Cardiac fibroblast (primary cell): ENCODE measurements at regions not wholly inside any gene's neighbourhood (a gene's known extent, or its start where the extent isn't known, plus 50 kb on each side); places are given as distances from the start of the nearest gene placed in this dataset.

Source experiments
- DNase-seq, 2 donors: peaks; one replicate each; pipeline versions ENCODE4 v3.0.0 to v3.0.0-alpha.2; 2010; ENCODE audit warnings: low read depth in 2 of 2
- H3K4me3 ChIP-seq, 2 donors: replicated peaks in 1 of 2; 1 replicate in 1 of 2; 2 replicates in 1 of 2; pipeline ENCODE4 v1.5.1; 2011; ENCODE audit warnings: low read depth in 2 of 2, low read length in 2 of 2, mild to moderate bottlenecking in 2 of 2, moderate library complexity in 1 of 2
- CTCF ChIP-seq: IDR thresholded peaks from one replicate; pipeline ENCODE4 v1.5.1; 2011; ENCODE audit warnings: low read depth, mild to moderate bottlenecking, low read length, inconsistent platforms

GRCh38 chr13:85497652-85498051, 301.6 kb downstream of the SLITRK6 start:
- H3K4me3 ChIP-seq, result no peak overlapping the region
- no peak for TF ChIP-seq CTCF
- peak; percentile 53 to 95 for DNase-seq

- TF ChIP-seq CTCF, result no peak
- no peak overlapping the region for H3K4me3 ChIP-seq
- no peak for DNase-seq
Measured at GRCh38 chr13:85492283-85492682, 306.9 kb downstream of the SLITRK6 start.

GRCh38 chr13:85486663-85487062, 312.6 kb downstream of the SLITRK6 start:
- no peak for DNase-seq
- no peak for TF ChIP-seq CTCF
- H3K4me3 ChIP-seq, result no peak overlapping the region

- TF ChIP-seq CTCF, result no peak
- H3K4me3 ChIP-seq, result no peak overlapping the region
- no peak for DNase-seq
Measured at GRCh38 chr13:85473144-85473543, 326.1 kb downstream of the SLITRK6 start.

- no peak for DNase-seq
- no peak overlapping the region for H3K4me3 ChIP-seq
- no peak for TF ChIP-seq CTCF
Measured at GRCh38 chr13:85469320-85469719, 329.9 kb downstream of the SLITRK6 start.

- DNase-seq, result no peak
- no peak overlapping the region for H3K4me3 ChIP-seq
- TF ChIP-seq CTCF, result no peak
Measured at GRCh38 chr13:85462792-85463425, 336.3 kb downstream of the SLITRK6 start.

- DNase-seq, result no peak
- H3K4me3 ChIP-seq, result no peak overlapping the region
- TF ChIP-seq CTCF, result no peak
Measured at GRCh38 chr13:85461621-85462020, 337.6 kb downstream of the SLITRK6 start.
